HG03469 (cell line): ENCODE measurements at regions not wholly inside any gene's neighbourhood (a gene's known extent, or its start where the extent isn't known, plus 50 kb on each side); places are given as distances from the start of the nearest gene placed in this dataset.

Source experiments
- ATAC-seq: cut with Tn5 transposase; IDR thresholded peaks from one replicate; pipeline ENCODE4 v1.9.1; 2021; ENCODE audit warnings: mild to moderate bottlenecking, moderate library complexity, moderate number of reproducible peaks; ENCODE audit not compliant: unreplicated experiment

- no peak for ATAC-seq
Measured at GRCh38 chr6:94401311-94401710, 982.0 kb upstream of the EPHA7 start.

GRCh38 chr6:94394822-94395221 lies 975.5 kb upstream of the EPHA7 start:
- no peak for ATAC-seq

- ATAC-seq, result no peak
Measured at GRCh38 chr6:94389218-94389617, 969.9 kb upstream of the EPHA7 start.

GRCh38 chr6:94377835-94378234 lies 958.5 kb upstream of the EPHA7 start:
- no peak for ATAC-seq

GRCh38 chr6:94376876-94377275 lies 957.5 kb upstream of the EPHA7 start:
- ATAC-seq, result no peak

GRCh38 chr6:94372229-94372628 lies 952.9 kb upstream of the EPHA7 start:
- no peak for ATAC-seq

- no peak for ATAC-seq
Measured at GRCh38 chr6:94367316-94367715, 948.0 kb upstream of the EPHA7 start.

GRCh38 chr6:94362061-94362864 lies 942.9 kb upstream of the EPHA7 start:
- no peak for ATAC-seq

GRCh38 chr6:94361304-94362060 lies 942.1 kb upstream of the EPHA7 start:
- ATAC-seq, result no peak

- ATAC-seq, result no peak
Measured at GRCh38 chr6:94357381-94357980, 938.1 kb upstream of the EPHA7 start.

GRCh38 chr6:94350833-94351232 lies 931.5 kb upstream of the EPHA7 start:
- no peak for ATAC-seq

- no peak for ATAC-seq
Measured at GRCh38 chr6:94349227-94349626, 929.9 kb upstream of the EPHA7 start.

GRCh38 chr6:94344866-94345265 lies 925.5 kb upstream of the EPHA7 start:
- ATAC-seq, result no peak

GRCh38 chr6:94341173-94341572 lies 921.8 kb upstream of the EPHA7 start:
- ATAC-seq, result no peak

GRCh38 chr6:94323853-94324252 lies 904.5 kb upstream of the EPHA7 start:
- no peak for ATAC-seq

GRCh38 chr6:94300424-94301144 lies 881.2 kb upstream of the EPHA7 start:
- no peak for ATAC-seq

- ATAC-seq, result no peak
Measured at GRCh38 chr6:94289131-94289530, 869.8 kb upstream of the EPHA7 start.

- no peak for ATAC-seq
Measured at GRCh38 chr6:94278146-94278545, 858.8 kb upstream of the EPHA7 start.

GRCh38 chr6:94272327-94272726 lies 853.0 kb upstream of the EPHA7 start:
- no peak for ATAC-seq

- ATAC-seq, result no peak
Measured at GRCh38 chr6:94270091-94270948, 851.0 kb upstream of the EPHA7 start.
